HG03045 (cell line): ENCODE measurements at regions not wholly inside any gene's neighbourhood (a gene's known extent, or its start where the extent isn't known, plus 50 kb on each side); places are given as distances from the start of the nearest gene placed in this dataset.
"Not testable (repeated sequence)": the region's sequence is repeated elsewhere in the genome, so short reads cannot be mapped to it uniquely, and the experiment has no call there.

Experiments
- ATAC-seq: cut with Tn5 transposase; IDR thresholded peaks from one replicate; pipeline ENCODE4 v1.9.1; 2021; ENCODE audit warnings: mild to moderate bottlenecking, moderate library complexity; ENCODE audit not compliant: unreplicated experiment

DNA sequence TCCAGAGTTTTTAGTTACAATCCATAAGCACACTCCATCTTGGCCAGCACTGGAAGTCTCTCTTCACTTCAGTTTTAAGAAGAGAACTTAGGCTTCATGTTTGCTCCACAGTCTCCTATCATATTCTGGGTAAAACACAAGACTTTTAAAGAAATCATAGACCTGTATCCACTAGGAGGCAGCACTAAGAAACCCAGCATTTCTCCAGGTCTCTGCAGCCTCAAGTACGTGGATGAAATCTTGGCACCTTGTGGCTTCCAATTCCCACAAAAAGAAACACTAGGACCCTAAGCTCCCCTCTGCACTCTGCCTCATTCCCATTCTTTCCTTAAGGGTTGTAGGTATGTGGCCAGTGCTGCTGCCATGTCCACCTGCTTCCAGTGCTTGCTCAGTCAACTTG, 367.3 kb upstream of the CASK start:
- ATAC-seq: no peak

DNA sequence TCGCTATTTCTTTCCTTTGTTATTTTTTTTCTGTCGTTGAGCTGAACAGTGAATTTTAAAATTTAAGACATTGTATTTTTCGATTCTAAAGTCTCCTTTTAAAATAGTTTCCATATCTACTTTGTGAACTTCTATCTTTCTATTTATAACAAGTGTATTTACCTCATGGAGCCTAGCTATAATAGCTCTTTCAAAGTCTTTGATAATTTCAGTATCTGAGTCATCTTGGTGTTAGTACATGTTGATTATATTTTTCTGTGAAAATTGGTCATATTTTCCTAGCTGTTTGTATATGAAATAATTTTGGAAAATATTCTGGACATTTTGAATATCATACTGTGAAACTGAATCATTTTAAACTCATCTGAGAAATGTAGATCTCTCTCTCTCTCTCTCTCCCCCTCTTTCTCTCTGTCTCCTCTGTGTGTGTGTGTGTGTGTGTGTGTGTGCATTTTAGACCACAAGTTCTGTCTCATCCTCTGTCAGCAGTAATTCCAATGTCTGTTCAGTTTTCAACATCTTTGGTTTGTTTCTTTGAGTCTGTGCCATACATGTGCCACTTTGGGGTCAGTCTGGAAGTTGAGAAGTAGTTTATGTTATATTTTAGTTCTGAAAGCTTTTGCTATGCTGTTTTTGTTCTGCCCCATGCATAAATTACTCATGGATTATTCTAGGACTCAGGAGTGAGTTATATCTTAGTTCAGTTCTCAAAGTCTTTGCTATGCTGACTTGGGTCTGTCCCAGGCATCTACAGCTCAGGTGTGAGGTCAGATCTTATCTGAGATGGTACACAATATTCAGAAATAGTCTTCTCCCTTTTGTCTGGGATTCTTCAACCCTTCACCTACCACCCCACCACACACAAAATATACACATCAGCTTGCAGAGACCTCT, 366.4 kb upstream of the CASK start:
- ATAC-seq: no peak

DNA sequence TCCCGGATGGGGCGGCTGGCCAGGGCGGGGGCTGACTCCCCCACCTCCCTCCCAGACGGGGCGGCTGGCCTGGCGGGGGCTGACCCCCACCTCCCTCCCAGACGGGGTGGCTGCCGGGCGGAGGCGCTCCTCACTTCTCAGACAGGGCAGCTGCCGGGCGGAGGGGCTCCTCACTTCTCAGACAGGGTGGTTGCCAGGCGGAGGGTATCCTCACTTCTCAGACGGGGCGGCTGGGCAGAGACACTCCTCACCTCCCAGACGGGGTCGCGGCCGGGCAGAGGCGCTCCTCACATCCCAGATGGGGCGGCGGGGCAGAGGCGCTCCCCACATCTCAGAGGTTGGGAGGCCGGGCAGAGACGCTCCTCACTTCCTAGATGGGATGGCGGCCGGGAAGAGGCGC, 362.3 kb upstream of the CASK start:
- ATAC-seq: not testable (repeated sequence)

GRCh38 chrX:42276982-42277690, 353.8 kb upstream of the CASK start:
- no peak for ATAC-seq

DNA sequence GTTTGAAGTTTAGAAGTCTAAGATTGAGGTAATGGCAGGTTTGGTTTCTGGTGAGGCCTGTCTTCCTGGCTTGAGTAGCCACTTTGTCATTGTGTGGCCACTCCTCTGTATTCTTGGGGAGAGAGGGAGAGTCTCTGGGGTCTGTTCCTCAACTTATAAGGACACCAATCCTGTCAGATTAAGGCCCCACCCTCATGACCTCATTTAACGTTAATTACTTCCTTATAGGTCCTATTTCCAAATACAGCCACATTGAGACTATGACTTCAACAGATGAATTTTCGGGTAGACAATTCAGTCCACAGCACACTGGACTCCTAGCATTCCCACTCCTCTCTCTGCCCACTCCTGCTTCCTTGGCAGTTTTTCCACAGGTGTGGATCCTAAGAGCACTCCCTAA, 350.8 kb upstream of the CASK start:
- no peak for ATAC-seq

DNA sequence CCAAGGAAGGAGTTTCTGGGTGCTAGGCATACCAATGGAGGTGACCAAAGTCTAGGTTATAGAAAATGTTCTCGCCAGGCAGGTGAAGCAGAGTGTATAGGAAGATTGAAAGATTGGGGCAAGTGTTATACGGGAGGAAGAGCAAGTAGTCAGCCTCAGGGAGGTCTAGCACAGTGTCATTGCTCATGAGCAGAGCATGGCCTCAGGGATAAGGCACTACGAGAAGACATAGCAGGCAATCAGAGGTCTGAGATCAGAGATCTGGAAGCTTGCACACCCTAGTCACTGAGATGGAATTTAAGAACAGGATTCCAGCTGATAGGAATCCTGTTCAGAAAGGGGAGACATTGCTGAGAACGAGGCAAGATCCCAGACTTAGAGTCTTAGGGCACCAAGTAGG, 350.0 kb upstream of the CASK start:
- ATAC-seq: no peak

- no peak for ATAC-seq
Measured at GRCh38 chrX:42269186-42269585, 345.8 kb upstream of the CASK start.

GRCh38 chrX:42260854-42261253, 337.5 kb upstream of the CASK start:
- no peak for ATAC-seq

- ATAC-seq: no peak
Measured at GRCh38 chrX:42248226-42248625, 324.9 kb upstream of the CASK start.

DNA sequence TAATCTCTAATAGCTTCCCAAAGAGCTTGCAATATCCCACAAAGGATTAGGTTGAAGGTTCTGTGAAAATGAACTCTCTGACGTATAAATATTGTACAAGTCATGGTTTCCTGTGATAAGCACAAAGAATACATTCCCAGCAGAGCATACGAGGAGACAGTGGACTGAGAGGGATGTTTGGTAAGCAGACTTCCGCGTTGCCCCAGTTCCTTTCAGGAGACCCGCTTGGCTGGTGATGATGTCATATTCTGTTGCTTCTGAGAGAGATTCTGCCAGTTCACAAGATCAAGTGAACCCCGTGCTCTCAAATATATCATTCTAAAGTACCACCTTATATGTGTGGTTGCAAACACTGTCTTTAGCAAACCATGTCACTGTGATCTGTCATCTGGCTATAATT, 323.9 kb upstream of the CASK start:
- no peak for ATAC-seq

GRCh38 chrX:42246814-42247213, 323.5 kb upstream of the CASK start:
- no peak for ATAC-seq

GRCh38 chrX:42242004-42242403, 318.6 kb upstream of the CASK start:
- ATAC-seq: no peak

DNA sequence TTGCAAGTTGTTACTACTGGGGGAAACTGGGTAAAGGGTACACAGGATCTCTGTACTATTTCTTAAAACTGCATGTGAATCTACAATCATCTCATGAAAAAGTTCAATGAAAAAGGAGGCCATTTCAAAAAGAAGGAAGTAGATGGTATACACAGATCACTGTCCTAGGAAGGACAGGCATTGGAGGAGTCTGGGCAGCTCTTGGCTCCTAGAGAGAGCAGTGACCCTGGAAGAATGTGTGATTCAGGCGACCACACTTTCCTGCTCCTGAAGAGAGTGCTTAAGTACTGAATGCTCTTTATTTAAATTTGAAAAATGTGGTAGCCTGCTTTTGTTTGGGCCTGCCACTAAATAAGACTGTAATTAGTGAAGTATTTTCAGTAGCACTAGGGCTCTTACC, 318.1 kb upstream of the CASK start:
- no peak for ATAC-seq

GRCh38 chrX:42237956-42238355, 314.6 kb upstream of the CASK start:
- no peak for ATAC-seq

DNA sequence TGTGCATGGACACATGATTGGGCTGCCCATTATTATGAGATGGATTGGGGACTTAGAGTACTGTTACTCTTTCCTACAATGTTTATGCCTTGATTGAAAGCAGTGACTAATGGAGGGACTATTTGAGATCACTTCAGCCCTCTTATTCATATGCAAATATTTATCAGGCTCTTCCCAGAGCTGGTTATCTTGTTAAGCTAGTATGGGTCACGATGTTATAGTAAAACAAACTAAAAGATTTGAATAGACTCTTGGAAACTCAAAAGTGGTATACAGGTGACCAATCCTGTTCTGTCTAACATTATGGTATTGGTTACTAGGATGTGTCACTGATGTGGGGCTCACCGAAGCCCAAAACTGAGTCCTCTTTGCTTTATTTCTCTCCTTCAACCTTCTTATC, 306.2 kb upstream of the CASK start:
- ATAC-seq: no peak

- no peak for ATAC-seq
Measured at GRCh38 chrX:42220666-42221065, 297.3 kb upstream of the CASK start.

GRCh38 chrX:42220083-42220482, 296.7 kb upstream of the CASK start:
- ATAC-seq: no peak

DNA sequence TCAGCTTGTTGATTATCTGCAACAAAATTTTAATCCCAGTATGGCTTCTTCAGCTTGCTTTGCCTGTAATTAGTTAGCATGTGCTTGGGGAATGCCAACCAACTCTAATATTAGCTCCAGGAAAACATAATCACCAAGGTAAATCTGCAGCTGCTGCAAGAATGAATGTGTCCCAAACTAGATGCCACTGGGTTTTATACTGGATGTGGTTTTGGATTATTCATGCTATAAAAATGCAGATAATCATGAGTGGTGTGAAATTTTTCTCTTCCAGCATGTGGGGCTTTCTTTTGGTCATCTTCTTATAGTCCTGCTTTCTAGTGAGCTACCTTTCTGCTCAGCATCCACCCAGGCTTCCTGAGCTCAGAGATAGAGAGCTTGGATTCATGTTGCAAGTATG, 295.9 kb upstream of the CASK start:
- ATAC-seq: no peak

- ATAC-seq: no peak
Measured at GRCh38 chrX:42195506-42195905, 272.2 kb upstream of the CASK start.

DNA sequence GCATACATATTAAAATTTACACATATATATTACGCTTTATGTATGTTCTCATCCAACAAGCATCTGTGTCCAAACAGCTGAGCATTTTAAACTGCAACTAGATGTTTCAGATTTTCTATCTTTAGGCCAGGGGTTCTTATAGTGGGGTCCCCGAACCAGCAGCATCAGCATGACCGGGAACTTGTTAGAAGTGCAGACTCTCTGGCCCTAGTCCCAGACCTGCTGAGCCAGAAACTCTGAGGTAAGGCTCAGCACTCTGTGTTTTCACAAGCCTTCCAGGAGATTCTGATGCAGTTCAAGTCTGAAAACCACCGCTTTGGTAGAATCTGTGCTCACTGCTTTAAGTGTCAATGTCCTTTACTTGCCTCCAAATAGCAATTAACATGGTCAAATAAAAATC, 266.2 kb upstream of the CASK start:
- ATAC-seq: no peak

- no peak for ATAC-seq
Measured at GRCh38 chrX:42188730-42189129, 265.4 kb upstream of the CASK start.

DNA sequence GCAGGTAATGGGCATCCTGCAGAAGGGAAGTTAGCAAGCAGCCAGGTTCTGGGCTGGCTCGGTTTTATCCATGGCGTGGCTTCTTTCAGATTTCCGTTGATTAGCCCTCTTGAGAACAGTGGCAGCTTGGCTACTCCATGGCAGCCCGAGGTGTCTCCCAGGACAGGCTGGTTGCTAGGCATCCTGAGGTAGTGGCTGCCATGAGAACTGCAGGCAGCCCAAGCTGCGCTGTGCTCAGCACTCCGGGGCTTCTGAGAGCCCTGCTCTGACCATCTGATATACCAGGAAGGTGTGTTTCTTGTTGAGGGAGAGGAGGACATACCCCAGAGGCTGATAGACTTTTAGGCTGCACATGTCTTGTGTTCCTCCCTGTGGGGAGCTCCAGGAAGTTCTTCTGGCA, 253.4 kb upstream of the CASK start:
- no peak for ATAC-seq
